HL-60 (cell line): ENCODE measurements at regions not wholly inside any gene's neighbourhood (a gene's known extent, or its start where the extent isn't known, plus 50 kb on each side); places are given as distances from the start of the nearest gene placed in this dataset.

Experiments
- GABPA ChIP-seq: IDR thresholded peaks from 2 replicates; pipeline ENCODE4 v1.6.1; 2012; ENCODE audit warnings: low read depth
- POLR2AphosphoS5 ChIP-seq: IDR thresholded peaks from 2 replicates; pipeline ENCODE4 v1.6.1; 2012; ENCODE audit warnings: low read depth
- SPI1 ChIP-seq: IDR thresholded peaks from 2 replicates; pipeline ENCODE4 v1.6.1; 2012; ENCODE audit warnings: low read depth, mild to moderate bottlenecking, borderline replicate concordance
- TF ChIP-seq, protein P1 (sequence below): IDR thresholded peaks from one replicate; pipeline ENCODE4 v1.5.1; 2011; ENCODE audit warnings: low read length, control low read depth, inconsistent platforms; ENCODE audit not compliant: insufficient read depth
- TF ChIP-seq, protein P2 (sequence below): IDR thresholded peaks from 2 replicates; pipeline ENCODE4 v1.6.1; 2012; ENCODE audit warnings: low read depth; ENCODE audit not compliant: insufficient replicate concordance

DNA sequence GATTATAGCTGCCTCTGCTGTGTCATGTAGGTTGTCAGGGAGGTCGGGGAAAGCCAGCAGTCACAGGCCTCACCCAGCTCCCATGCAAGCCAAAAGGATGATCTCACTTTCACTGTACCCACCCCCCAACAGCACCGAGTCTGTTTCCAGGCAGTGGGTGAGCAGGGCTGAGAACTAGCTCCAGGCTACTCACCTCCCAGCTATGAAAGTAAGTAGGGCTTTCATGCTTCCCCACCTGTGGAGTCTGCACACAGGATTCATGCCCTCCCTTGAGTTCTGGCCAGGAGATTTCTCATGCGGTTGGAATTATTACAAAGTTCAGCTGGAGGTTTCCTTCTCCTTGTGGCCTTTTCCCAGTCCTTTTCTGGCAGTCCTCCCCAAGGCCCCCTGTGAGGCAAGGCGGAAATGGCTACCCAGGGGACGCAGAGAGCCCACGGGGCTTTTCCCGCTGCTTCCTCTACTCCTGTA lies 356.2 kb downstream of the SV2B start:
- TF ChIP-seq, protein P1, sequence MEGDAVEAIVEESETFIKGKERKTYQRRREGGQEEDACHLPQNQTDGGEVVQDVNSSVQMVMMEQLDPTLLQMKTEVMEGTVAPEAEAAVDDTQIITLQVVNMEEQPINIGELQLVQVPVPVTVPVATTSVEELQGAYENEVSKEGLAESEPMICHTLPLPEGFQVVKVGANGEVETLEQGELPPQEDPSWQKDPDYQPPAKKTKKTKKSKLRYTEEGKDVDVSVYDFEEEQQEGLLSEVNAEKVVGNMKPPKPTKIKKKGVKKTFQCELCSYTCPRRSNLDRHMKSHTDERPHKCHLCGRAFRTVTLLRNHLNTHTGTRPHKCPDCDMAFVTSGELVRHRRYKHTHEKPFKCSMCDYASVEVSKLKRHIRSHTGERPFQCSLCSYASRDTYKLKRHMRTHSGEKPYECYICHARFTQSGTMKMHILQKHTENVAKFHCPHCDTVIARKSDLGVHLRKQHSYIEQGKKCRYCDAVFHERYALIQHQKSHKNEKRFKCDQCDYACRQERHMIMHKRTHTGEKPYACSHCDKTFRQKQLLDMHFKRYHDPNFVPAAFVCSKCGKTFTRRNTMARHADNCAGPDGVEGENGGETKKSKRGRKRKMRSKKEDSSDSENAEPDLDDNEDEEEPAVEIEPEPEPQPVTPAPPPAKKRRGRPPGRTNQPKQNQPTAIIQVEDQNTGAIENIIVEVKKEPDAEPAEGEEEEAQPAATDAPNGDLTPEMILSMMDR, result no peak
- TF ChIP-seq POLR2AphosphoS5 (no peak), GABPA (no peak), SPI1 (no peak)
- TF ChIP-seq, protein P2, sequence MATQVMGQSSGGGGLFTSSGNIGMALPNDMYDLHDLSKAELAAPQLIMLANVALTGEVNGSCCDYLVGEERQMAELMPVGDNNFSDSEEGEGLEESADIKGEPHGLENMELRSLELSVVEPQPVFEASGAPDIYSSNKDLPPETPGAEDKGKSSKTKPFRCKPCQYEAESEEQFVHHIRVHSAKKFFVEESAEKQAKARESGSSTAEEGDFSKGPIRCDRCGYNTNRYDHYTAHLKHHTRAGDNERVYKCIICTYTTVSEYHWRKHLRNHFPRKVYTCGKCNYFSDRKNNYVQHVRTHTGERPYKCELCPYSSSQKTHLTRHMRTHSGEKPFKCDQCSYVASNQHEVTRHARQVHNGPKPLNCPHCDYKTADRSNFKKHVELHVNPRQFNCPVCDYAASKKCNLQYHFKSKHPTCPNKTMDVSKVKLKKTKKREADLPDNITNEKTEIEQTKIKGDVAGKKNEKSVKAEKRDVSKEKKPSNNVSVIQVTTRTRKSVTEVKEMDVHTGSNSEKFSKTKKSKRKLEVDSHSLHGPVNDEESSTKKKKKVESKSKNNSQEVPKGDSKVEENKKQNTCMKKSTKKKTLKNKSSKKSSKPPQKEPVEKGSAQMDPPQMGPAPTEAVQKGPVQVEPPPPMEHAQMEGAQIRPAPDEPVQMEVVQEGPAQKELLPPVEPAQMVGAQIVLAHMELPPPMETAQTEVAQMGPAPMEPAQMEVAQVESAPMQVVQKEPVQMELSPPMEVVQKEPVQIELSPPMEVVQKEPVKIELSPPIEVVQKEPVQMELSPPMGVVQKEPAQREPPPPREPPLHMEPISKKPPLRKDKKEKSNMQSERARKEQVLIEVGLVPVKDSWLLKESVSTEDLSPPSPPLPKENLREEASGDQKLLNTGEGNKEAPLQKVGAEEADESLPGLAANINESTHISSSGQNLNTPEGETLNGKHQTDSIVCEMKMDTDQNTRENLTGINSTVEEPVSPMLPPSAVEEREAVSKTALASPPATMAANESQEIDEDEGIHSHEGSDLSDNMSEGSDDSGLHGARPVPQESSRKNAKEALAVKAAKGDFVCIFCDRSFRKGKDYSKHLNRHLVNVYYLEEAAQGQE, result no peak
